ENCODE measurements at regions not wholly inside any gene's neighbourhood (a gene's known extent, or its start where the extent isn't known, plus 50 kb on each side); places are given as distances from the start of the nearest gene placed in this dataset.

DNA sequence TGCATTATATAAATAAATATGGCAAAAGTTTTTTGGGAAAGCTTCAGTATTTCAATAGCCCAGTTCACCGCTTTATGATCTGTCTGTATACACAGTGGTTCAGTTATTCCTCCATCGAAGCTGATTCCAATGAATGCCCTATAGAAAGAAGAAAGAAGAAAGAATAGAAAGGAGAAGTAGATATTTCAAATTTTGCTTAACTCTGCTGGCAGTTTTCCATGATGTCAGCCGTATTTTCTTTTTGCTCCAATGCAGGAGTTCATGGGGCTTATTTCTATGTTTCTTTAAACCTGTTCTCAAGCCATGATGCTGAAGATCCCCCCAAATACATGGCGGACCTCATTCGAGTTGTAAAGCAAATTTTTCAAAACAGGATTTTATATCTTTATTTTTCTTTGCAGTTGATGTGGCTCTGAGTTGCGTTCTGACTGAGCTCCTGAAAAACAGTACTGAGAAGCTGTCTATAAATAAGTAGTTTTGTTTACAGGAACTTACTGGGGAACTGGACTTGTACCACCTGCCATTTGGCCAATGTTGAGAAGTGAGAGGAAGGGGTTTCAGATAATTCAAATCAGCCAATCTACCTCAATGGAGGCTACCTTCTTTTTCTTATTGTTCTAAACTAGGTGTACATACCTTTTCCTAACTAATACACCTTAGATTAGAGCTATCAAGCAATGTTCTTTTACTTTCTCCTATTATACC, 418.5 kb upstream of the MEF2C start:
- no peak for TF ChIP-seq CTCF (IDR thresholded peaks at IDR 0.05)
- TF ChIP-seq POLR2A (IDR thresholded peaks at IDR 0.05), result no peak
- no peak for TF ChIP-seq POLR2AphosphoS5 (IDR thresholded peaks at IDR 0.05)
- no peak for TF ChIP-seq EP300 (IDR thresholded peaks at IDR 0.05)
- DNase-seq (ENCODE audit: low spot score in 2 of 2), result no peak
- WGBS, result 87% methylated on average over 6 of the region's 6 CpGs
- Histone ChIP-seq H3K27me3 (no peaks in the 10 kb centered on the region), H3K27ac (no peak overlapping the region), H3K4me1 (no peaks in the 10 kb centered on the region), H3K9me3 (no peaks in the 10 kb centered on the region), H3K36me3 (no peaks in the 10 kb centered on the region), H3K4me3 (no peak overlapping the region)

GRCh38 chr5:89300426-89300970, 417.5 kb upstream of the MEF2C start:
- no peaks in the 10 kb centered on the region for H3K27me3 ChIP-seq
- H3K4me3 ChIP-seq, result no peak overlapping the region
- no peaks in the 10 kb centered on the region for H3K4me1 ChIP-seq
- no peak for DNase-seq (ENCODE audit: low spot score in 2 of 2)
- no peak for TF ChIP-seq POLR2AphosphoS5 (IDR thresholded peaks at IDR 0.05)
- no peak for TF ChIP-seq EP300 (IDR thresholded peaks at IDR 0.05)
- TF ChIP-seq POLR2A (IDR thresholded peaks at IDR 0.05), result no peak
- H3K9me3 ChIP-seq, result no peaks in the 10 kb centered on the region
- H3K27ac ChIP-seq, result no peak overlapping the region
- no peaks in the 10 kb centered on the region for H3K36me3 ChIP-seq
- 85% methylated on average over 2 of the region's 2 CpGs for WGBS

DNA sequence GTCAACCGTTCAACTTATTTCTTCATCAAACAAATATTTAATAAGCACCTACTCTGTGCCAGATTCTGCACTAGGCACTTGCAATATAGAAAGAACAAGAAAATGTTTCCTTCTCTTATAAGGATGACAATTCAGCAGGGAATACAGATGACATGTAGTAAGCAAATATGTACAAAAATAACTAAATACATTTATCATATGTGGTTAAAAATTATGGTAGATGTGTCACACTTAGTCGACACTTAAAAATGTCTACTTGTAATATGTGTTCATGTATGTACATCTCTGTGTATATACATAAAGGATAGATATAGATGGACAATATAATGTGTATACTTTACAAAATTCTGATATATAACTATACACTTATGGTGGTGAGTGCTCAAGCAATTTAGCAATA, 417.0 kb upstream of the MEF2C start:
- WGBS, result 79% methylated on average over 2 of the region's 2 CpGs
- no peaks in the 10 kb centered on the region for H3K4me1 ChIP-seq
- H3K4me3 ChIP-seq, result no peak overlapping the region
- TF ChIP-seq CTCF (IDR thresholded peaks at IDR 0.05) (no peak), EP300 (IDR thresholded peaks at IDR 0.05) (no peak), POLR2AphosphoS5 (IDR thresholded peaks at IDR 0.05) (no peak), POLR2A (IDR thresholded peaks at IDR 0.05) (no peak)
- no peaks in the 10 kb centered on the region for H3K27me3 ChIP-seq
- H3K27ac ChIP-seq, result no peak overlapping the region
- DNase-seq (ENCODE audit: low spot score in 2 of 2), result no peak
- H3K9me3 ChIP-seq, result no peaks in the 10 kb centered on the region
- no peaks in the 10 kb centered on the region for H3K36me3 ChIP-seq

DNA sequence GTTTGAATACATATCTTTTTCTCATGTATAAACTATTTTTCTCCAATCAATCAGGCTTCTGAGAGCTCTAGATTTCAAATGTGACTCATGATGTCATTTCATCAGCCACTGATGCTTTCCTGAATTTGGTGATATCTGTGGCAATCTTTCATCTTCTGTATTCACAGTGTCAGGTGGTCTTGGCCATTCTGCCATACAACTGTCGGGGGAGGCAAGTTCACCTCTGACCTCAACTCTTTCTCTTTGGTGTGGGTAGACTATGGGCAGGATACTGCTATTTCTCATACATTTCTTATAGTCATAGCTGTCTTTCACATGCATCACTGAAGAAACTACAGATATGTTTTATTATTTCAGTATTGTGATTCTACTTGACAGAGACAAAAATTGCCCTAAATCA, 414.1 kb upstream of the MEF2C start:
- H3K4me1 ChIP-seq, result no peaks in the 10 kb centered on the region
- no peak overlapping the region for H3K4me3 ChIP-seq
- 90% methylated on average over 1 of the region's 1 CpG for WGBS
- no peaks in the 10 kb centered on the region for H3K36me3 ChIP-seq
- no peaks in the 10 kb centered on the region for H3K9me3 ChIP-seq
- no peaks in the 10 kb centered on the region for H3K27me3 ChIP-seq
- no peak for DNase-seq (ENCODE audit: low spot score in 2 of 2)
- no peak overlapping the region for H3K27ac ChIP-seq
- no peak for TF ChIP-seq POLR2A (IDR thresholded peaks at IDR 0.05)
- no peak for TF ChIP-seq CTCF (IDR thresholded peaks at IDR 0.05)
- TF ChIP-seq EP300 (IDR thresholded peaks at IDR 0.05), result no peak

DNA sequence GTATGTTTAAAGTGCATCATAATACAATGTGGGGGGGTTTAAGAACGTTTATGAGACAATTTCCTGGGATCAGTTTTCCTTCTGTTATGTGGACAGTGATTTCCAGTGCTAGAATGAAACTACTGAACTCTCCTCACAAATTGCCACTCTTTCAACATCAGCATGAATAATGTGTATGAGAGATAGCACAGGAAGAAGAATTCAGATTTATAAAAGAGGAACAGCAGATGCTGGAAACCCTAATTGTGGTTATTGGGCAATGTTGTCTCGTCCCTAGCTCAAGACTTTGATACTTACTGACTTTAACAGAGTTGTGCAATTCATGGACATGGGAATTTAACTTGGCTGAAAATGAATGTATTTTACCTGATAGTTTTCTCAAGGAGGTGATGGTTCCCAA, 410.8 kb upstream of the MEF2C start:
- no peak for DNase-seq (ENCODE audit: low spot score in 2 of 2)
- H3K36me3 ChIP-seq, result no peaks in the 10 kb centered on the region
- WGBS, result 50% methylated on average over 2 of the region's 2 CpGs
- H3K4me3 ChIP-seq, result no peak overlapping the region
- no peaks in the 10 kb centered on the region for H3K27me3 ChIP-seq
- TF ChIP-seq CTCF (IDR thresholded peaks at IDR 0.05), result no peak
- TF ChIP-seq POLR2AphosphoS5 (IDR thresholded peaks at IDR 0.05), result no peak
- no peak for TF ChIP-seq EP300 (IDR thresholded peaks at IDR 0.05)
- no peak for TF ChIP-seq POLR2A (IDR thresholded peaks at IDR 0.05)
- no peaks in the 10 kb centered on the region for H3K9me3 ChIP-seq
- no peaks in the 10 kb centered on the region for H3K4me1 ChIP-seq
- H3K27ac ChIP-seq, result no peak overlapping the region
